ENCODE measurements at regions not wholly inside any gene's neighbourhood (a gene's known extent, or its start where the extent isn't known, plus 50 kb on each side); places are given as distances from the start of the nearest gene placed in this dataset.
A peak's percentile ranks its signal among the peaks of the same experiment; 100 is the strongest.

DNA sequence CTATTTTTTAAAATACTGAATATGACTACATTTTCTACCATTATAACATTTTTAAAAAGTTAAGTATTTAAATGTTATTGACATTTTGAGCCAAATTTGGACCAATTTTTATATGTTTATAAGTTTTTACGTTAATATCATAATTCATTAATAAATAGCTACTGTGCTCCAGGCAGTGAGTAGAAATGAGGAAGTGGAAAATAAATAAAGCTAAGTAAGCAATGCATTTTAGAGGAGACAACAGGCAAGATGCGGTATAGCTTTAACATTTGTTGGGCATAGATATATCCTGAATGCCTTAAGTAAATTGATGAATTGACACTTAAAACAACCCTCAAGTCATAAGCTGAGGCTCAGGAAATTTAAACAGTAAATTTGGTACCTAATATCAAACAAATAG is 474.8 kb downstream of the PCDH10 start:
- no peak overlapping the region for H3K4me2 ChIP-seq (ENCODE audit: low read length)
- H3K9me3 ChIP-seq (ENCODE audit: low read length): no peaks in the 10 kb centered on the region
- no peaks in the 10 kb centered on the region for H3K36me3 ChIP-seq (ENCODE audit: insufficient read depth, low read length)
- H3K27ac ChIP-seq (ENCODE audit: low read length): no peak overlapping the region
- H2AFZ ChIP-seq (ENCODE audit: low read depth, low read length): no peak overlapping the region
- no peaks in the 10 kb centered on the region for H4K20me1 ChIP-seq (ENCODE audit: insufficient read depth)
- no peaks in the 10 kb centered on the region for H3K9me2 ChIP-seq (ENCODE audit: insufficient read depth, low read length)
- H3F3A ChIP-seq (ENCODE audit: insufficient read depth, low read length, poor library complexity, severe bottlenecking): peaks cover 3% of the 10 kb centered on the region
- no peaks in the 10 kb centered on the region for H3K79me2 ChIP-seq (replicated peaks; ENCODE audit: insufficient read depth, low read length)
- H3K4me3 ChIP-seq (ENCODE audit: low read length): no peak overlapping the region
- no peaks in the 10 kb centered on the region for H3K27me3 ChIP-seq (ENCODE audit: insufficient read depth, low read depth, low read length)
- TF ChIP-seq MXI1 (conservative IDR thresholded peaks at IDR 0.05; ENCODE audit: poor library complexity, severe bottlenecking): no peak
- TF ChIP-seq SMC3 (conservative IDR thresholded peaks at IDR 0.05; ENCODE audit: poor library complexity): no peak
- no peak for TF ChIP-seq TAF1 (IDR thresholded peaks at IDR 0.05; ENCODE audit: low read depth)
- TF ChIP-seq POLR2AphosphoS5 (IDR thresholded peaks at IDR 0.05): no peak
- TF ChIP-seq CTCF (IDR thresholded peaks at IDR 0.05; ENCODE audit: poor library complexity, severe bottlenecking): no peak
- no peak for TF ChIP-seq EP300 (conservative IDR thresholded peaks at IDR 0.05; ENCODE audit: poor library complexity, severe bottlenecking)
- TF ChIP-seq REST (IDR thresholded peaks at IDR 0.05; ENCODE audit: borderline replicate concordance): no peak
- no peak for TF ChIP-seq EZH2 (IDR thresholded peaks at IDR 0.05; ENCODE audit: borderline replicate concordance, insufficient read depth, low read length, poor library complexity, severe bottlenecking)
- no peak for TF ChIP-seq RAD21 (conservative IDR thresholded peaks at IDR 0.05)
- H3K9ac ChIP-seq (ENCODE audit: low read length): no peak overlapping the region

DNA sequence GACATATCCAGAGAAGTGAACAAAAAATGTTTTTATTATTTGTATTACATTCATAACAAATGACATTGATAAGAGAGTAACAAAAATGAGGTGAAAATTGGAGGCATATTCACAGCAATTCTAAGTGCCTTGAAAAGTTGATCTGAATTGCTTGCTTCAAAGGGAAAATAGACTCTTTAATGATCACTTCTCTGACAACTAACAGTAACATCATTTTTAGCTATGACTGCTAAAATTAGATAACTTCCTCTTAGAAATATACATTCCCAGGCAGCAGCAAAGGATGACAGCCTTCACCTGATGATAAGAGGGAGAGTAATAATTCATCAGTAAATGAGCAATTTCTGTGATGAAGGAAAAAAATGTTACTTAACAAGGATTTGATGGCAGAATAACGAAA is 472.5 kb downstream of the PCDH10 start:
- Histone ChIP-seq H3K4me2 (ENCODE audit: low read length) (peak overlapping the region; percentile 50), H3K4me3 (ENCODE audit: low read length) (no peak overlapping the region), H3F3A (ENCODE audit: insufficient read depth, low read length, poor library complexity, severe bottlenecking) (peaks cover 3% of the 10 kb centered on the region), H3K79me2 (replicated peaks; ENCODE audit: insufficient read depth, low read length) (no peaks in the 10 kb centered on the region), H3K36me3 (ENCODE audit: insufficient read depth, low read length) (no peaks in the 10 kb centered on the region), H2AFZ (ENCODE audit: low read depth, low read length) (no peak overlapping the region), H3K27me3 (ENCODE audit: insufficient read depth, low read depth, low read length) (no peaks in the 10 kb centered on the region), H3K27ac (ENCODE audit: low read length) (peak overlapping the region; percentile 16), H4K20me1 (ENCODE audit: insufficient read depth) (no peaks in the 10 kb centered on the region), H3K9me3 (ENCODE audit: low read length) (no peaks in the 10 kb centered on the region), H3K9ac (ENCODE audit: low read length) (no peak overlapping the region), H3K9me2 (ENCODE audit: insufficient read depth, low read length) (no peaks in the 10 kb centered on the region)
- TF ChIP-seq TAF1 (IDR thresholded peaks at IDR 0.05; ENCODE audit: low read depth) (no peak), MXI1 (conservative IDR thresholded peaks at IDR 0.05; ENCODE audit: poor library complexity, severe bottlenecking) (no peak), EZH2 (IDR thresholded peaks at IDR 0.05; ENCODE audit: borderline replicate concordance, insufficient read depth, low read length, poor library complexity, severe bottlenecking) (no peak), REST (IDR thresholded peaks at IDR 0.05; ENCODE audit: borderline replicate concordance) (peak; percentile 20), EP300 (conservative IDR thresholded peaks at IDR 0.05; ENCODE audit: poor library complexity, severe bottlenecking) (peak; percentile 91), RAD21 (conservative IDR thresholded peaks at IDR 0.05) (no peak), POLR2AphosphoS5 (IDR thresholded peaks at IDR 0.05) (peak; percentile 68), SMC3 (conservative IDR thresholded peaks at IDR 0.05; ENCODE audit: poor library complexity) (no peak), CTCF (IDR thresholded peaks at IDR 0.05; ENCODE audit: poor library complexity, severe bottlenecking) (no peak)

All from neural cell (in vitro differentiated cells).